ENCODE measurements at regions not wholly inside any gene's neighbourhood (a gene's known extent, or its start where the extent isn't known, plus 50 kb on each side); places are given as distances from the start of the nearest gene placed in this dataset.

- TF ChIP-seq CTCF (conservative IDR thresholded peaks at IDR 0.05; ENCODE audit: low read depth), result no peak
- no peak for DNase-seq (ENCODE audit: low spot score)
- CTCF ChIA-PET, result no interaction called here
- no peak overlapping the region for H3K27ac ChIP-seq
- POLR2A ChIA-PET (ENCODE audit: low non-redundant PET), result no interaction called here
Measured at GRCh38 chr12:58302487-58303011, 361.2 kb downstream of the ATP23 start.

GRCh38 chr12:58306266-58307000 is 365.1 kb downstream of the ATP23 start:
- ChIA-PET POLR2A (ENCODE audit: low non-redundant PET) (no interaction called here), CTCF (interaction anchor here (0.6 kb wide), 1 partner anchor 340 kb away, joined by 6 read pairs; no protein-coding TSS in a partner anchor)
- no peak for TF ChIP-seq CTCF (conservative IDR thresholded peaks at IDR 0.05; ENCODE audit: low read depth)
- H3K27ac ChIP-seq, result no peak overlapping the region
- no peak for DNase-seq (ENCODE audit: low spot score)

DNA sequence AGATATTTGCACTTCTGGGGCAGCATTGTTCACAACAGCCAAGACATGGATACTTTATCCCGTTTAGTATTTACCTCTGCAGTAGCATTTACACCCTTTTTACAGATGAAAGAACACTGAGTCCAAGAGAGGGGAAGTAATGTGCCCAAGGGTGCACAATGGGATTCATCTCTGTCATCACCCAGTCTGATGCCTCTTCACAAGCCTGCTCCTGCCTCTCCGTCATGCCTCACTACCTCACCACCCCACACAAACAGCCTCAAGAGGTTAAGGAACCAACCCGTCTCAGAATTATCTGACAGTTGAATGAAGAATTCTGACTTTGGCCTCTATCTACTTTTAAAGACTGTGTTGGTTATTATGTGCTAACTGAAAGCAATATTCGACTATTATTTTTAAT is 368.4 kb downstream of the ATP23 start:
- no peak overlapping the region for H3K27ac ChIP-seq
- no peak for TF ChIP-seq CTCF (conservative IDR thresholded peaks at IDR 0.05; ENCODE audit: low read depth)
- ChIA-PET POLR2A (ENCODE audit: low non-redundant PET) (no interaction called here), CTCF (no interaction called here)
- no peak for DNase-seq (ENCODE audit: low spot score)

DNA sequence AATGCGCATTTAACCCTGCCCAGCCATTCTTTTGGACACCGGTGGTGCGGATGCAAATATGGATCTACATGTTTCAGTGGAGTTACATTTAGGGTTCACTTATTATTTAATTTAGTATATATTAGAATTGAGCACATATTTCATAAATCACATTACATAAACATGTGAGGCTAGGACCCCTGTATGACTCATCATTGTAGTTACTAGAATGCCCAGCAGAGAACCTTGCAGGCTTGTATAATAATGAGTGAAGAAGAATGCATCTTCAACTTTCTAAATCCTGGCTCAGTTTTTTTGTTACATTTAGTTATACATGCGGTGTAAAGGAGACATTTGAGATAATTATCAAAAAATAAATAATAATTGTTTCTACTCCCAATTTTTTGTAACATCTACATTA is 369.0 kb downstream of the ATP23 start:
- CTCF ChIA-PET, result no interaction called here
- no peak for TF ChIP-seq CTCF (conservative IDR thresholded peaks at IDR 0.05; ENCODE audit: low read depth)
- no peak for DNase-seq (ENCODE audit: low spot score)
- POLR2A ChIA-PET (ENCODE audit: low non-redundant PET), result no interaction called here
- no peak overlapping the region for H3K27ac ChIP-seq

DNA sequence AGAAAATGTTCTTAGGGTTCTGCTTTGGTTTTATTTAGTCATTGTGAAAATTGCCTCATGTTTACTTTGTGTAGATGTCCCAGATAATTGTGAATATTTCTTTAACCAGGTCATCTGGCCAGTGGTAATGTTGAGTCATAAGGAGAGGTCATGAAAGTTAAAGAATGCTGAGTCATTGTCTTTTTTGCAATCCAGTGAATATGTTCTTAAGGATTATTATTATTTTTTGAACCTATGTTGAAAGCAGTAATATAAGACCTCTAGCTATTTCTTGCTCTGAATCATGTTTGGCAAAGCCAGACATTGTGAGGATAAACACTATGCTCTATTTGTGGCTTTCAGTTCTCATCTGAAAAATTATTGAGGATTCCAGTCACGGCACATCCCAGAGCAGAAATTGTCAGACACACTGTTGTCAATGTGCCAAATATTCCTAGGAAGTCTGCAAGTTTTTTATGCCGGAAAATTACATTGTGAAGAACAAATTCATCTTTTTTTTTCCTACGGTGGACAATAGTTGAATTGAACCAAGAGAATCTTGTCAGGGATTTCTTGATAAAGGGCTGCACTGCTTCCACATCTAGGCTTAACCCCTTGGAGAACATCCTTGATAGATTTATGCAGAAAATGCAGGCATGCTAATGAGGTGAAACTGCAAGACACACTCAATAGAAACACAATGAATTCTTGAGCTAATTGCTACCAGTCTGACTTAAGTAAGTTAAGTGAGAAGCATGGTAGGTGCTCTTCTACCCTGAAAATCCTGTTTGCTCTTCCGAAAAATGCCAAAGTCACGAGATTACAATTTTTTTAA is 369.6 kb downstream of the ATP23 start:
- ChIA-PET CTCF (interaction anchor here (0.5 kb wide), 1 partner anchor 337 kb away, joined by 5 read pairs; no protein-coding TSS in a partner anchor), POLR2A (ENCODE audit: low non-redundant PET) (no interaction called here)
- no peak for TF ChIP-seq CTCF (conservative IDR thresholded peaks at IDR 0.05; ENCODE audit: low read depth)
- peak; percentile 85 for DNase-seq (ENCODE audit: low spot score)
- H3K27ac ChIP-seq, result no peak overlapping the region

DNA sequence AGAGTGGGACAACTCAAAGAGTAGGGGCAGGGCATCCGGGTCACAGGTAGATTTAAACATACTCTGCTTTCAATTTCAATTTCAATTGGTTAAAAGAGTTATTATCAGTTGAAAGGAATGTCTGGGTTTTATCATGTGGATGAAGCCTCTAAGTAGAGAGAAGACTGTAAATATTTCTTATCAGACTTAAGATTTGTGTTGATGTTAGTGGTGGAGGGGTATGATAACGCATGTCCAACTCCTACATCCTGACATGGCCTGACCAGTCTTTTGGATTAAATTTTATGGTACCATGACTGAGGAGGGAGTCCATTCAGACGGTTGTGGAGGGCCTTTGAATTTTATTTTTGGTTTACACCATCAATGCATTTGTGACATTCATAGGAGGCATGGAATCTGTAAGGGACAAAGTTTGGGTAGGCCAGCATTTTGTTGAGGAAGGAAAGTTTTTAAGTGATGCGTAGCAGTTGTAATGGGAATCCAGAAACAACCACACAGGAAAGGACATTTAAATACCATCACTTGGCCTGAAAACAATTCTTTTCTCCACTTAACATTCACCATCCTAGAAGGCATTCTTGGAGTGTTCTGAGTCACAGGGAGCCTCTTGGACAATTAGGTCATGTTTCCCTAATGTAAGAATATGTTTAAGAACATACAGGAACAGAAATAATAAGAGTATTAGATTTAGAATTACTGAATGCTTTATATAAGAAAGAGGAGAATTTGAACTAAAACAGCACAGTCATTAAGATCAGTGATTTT is 371.9 kb downstream of the ATP23 start:
- POLR2A ChIA-PET (ENCODE audit: low non-redundant PET), result no interaction called here
- peak; percentile 22 for DNase-seq (ENCODE audit: low spot score)
- CTCF ChIA-PET, result no interaction called here

More for the DNA sequence above, 371.9 kb downstream of the ATP23 start:
- H3K27ac ChIP-seq, result no peak overlapping the region
- TF ChIP-seq CTCF (conservative IDR thresholded peaks at IDR 0.05; ENCODE audit: low read depth), result no peak

Data from RWPE1 (cell line).